GM12878 (cell line): ENCODE measurements at regions not wholly inside any gene's neighbourhood (a gene's known extent, or its start where the extent isn't known, plus 50 kb on each side); places are given as distances from the start of the nearest gene placed in this dataset.

ENCODE experiments used
- ATAC-seq: fragments of 200-7000 bp; cut with Tn5 transposase; 3 replicates; pipeline ENCODE4 v1.9.1; 2020; ENCODE audit warnings: mild to moderate bottlenecking, moderate library complexity
- BruUV-seq: library from RNA; stranded (reverse); fragments of 400-500 nt; replicated peaks from 2 replicates; lab custom pipeline; 2021; lab: Mats Ljungman, UMichigan
- CTCF ChIA-PET: fragments of 300-600 bp; sonication (Branson Sonifier 250); formaldehyde crosslinking; extraction: SDS; loops from one replicate; lab custom pipeline; 2021; ENCODE audit warnings: inconsistent platforms; lab: Yijun Ruan, JAX
- POLR2A ChIA-PET: fragments of 350-600 bp; formaldehyde crosslinking; extraction: SDS; loops from one replicate; lab custom pipeline; 2021; ENCODE audit warnings: inconsistent platforms; lab: Charles Lee
- RAD21 ChIA-PET: fragments of 300-600 bp; sonication (Branson Sonifier 250); formaldehyde crosslinking; loops from one replicate; lab custom pipeline; 2023; ENCODE audit warnings: antibody characterized with exemption; ENCODE audit not compliant: unreplicated experiment; lab: Charles Lee
- SMC1A ChIA-PET: fragments of 300-600 bp; sonication (Branson Sonifier 250); formaldehyde crosslinking; loops from one replicate; lab custom pipeline; 2023; ENCODE audit not compliant: unreplicated experiment, uncharacterized antibody; lab: Charles Lee
- DNase-seq: peaks from one replicate; pipeline ENCODE4 v3.0.0-alpha.2; 2011; ENCODE audit warnings: low read depth, low spot score
- FAIRE-seq: peaks from 3 replicates; lab custom pipeline; 2011; peaks lifted over from hg19 to GRCh38; lab: Jason Lieb, UNC
- H2AFZ ChIP-seq: 2 replicates; pipeline ENCODE4 v1.6.0; 2011; ENCODE audit warnings: low read depth, low read length, control low read depth; ENCODE audit not compliant: control insufficient read depth
- H3K27ac ChIP-seq: 2 replicates; pipeline ENCODE4 v1.5.1; 2011; ENCODE audit warnings: control low read depth; ENCODE audit not compliant: control insufficient read depth, insufficient read depth
- H3K27me3 ChIP-seq, 2 experiments: replicated peaks in 1 of 2; 2 replicates each; pipeline versions ENCODE4 v1.6.0 to v1.6.1; 2011; ENCODE audit warnings: low read length in 1 of 2; ENCODE audit not compliant: control insufficient read depth in 2 of 2, insufficient read depth in 2 of 2
- H3K36me3 ChIP-seq, 2 experiments: 2 replicates each; pipeline ENCODE4 v1.5.1; 2011; ENCODE audit warnings: low read length in 1 of 2; ENCODE audit not compliant: control insufficient read depth in 2 of 2, insufficient read depth in 2 of 2
- H3K4me1 ChIP-seq: 2 replicates; pipeline ENCODE4 v1.6.1; 2011; ENCODE audit warnings: mild to moderate bottlenecking, low read length, moderate library complexity, mixed read lengths; ENCODE audit not compliant: control insufficient read depth, insufficient read depth
- H3K4me2 ChIP-seq: 2 replicates; pipeline ENCODE4 v1.6.0; 2011; ENCODE audit warnings: control low read depth; ENCODE audit not compliant: control insufficient read depth, insufficient read depth
- H3K4me3 ChIP-seq: fragments of 200-600 bp; sonication (generic); 2 replicates; pipeline ENCODE4 v1.5.1; 2016
- H3K79me2 ChIP-seq: 2 replicates; pipeline ENCODE4 v1.6.0; 2011; ENCODE audit warnings: low read length; ENCODE audit not compliant: control insufficient read depth, insufficient read depth
- H3K9ac ChIP-seq: 2 replicates; pipeline ENCODE4 v1.8.0; 2011; ENCODE audit warnings: low read length, control low read depth, mixed read lengths; ENCODE audit not compliant: control insufficient read depth, insufficient read depth
- H3K9me3 ChIP-seq: replicated peaks from 3 replicates; pipeline ENCODE4 v1.5.1; 2011; ENCODE audit warnings: mild to moderate bottlenecking, low read length; ENCODE audit not compliant: control insufficient read depth, insufficient read depth
- H4K20me1 ChIP-seq: 2 replicates; pipeline ENCODE4 v1.6.0; 2011; ENCODE audit not compliant: control insufficient read depth, insufficient read depth
- CBX5 ChIP-seq: sonication (generic); IDR thresholded peaks from 2 replicates; pipeline ENCODE4 v1.6.1; 2016; ENCODE audit warnings: low read depth, moderate library complexity, mild to moderate bottlenecking, inconsistent platforms
- FOXM1 ChIP-seq: IDR thresholded peaks from 2 replicates; pipeline ENCODE4 v1.6.1; 2012; ENCODE audit warnings: low read depth, mild to moderate bottlenecking, inconsistent platforms, low read length, moderate library complexity
- MXI1 ChIP-seq: fragments of 150-350 bp; IDR thresholded peaks from 2 replicates; pipeline ENCODE4 v1.6.1; 2011; ENCODE audit warnings: low read depth, mild to moderate bottlenecking, inconsistent platforms, low read length, improper control_type of control experiment
- NFYB ChIP-seq: IDR thresholded peaks from 2 replicates; pipeline ENCODE4 v1.6.1; 2011; ENCODE audit warnings: low read depth, mild to moderate bottlenecking, low read length, improper control_type of control experiment, moderate library complexity; ENCODE audit not compliant: insufficient read depth
- NR2C1 ChIP-seq: fragments of 450-650 bp; IDR thresholded peaks from 2 replicates; pipeline ENCODE4 v1.6.1; 2017; ENCODE audit warnings: antibody characterized with exemption, mild to moderate bottlenecking, moderate library complexity
- NRF1 ChIP-seq: conservative IDR thresholded peaks from 2 replicates; pipeline ENCODE4 v1.6.1; 2011; ENCODE audit warnings: mild to moderate bottlenecking, low read depth, low read length, improper control_type of control experiment
- POLR2A ChIP-seq: IDR thresholded peaks from 2 replicates; pipeline ENCODE4 v1.6.1; 2011; ENCODE audit warnings: low read depth, mild to moderate bottlenecking, low read length
- RCOR1 ChIP-seq: conservative IDR thresholded peaks from 2 replicates; pipeline ENCODE4 v1.6.1; 2012; ENCODE audit warnings: low read depth, low read length, improper control_type of control experiment
- RFX5 ChIP-seq: IDR thresholded peaks from 2 replicates; pipeline ENCODE4 v1.6.1; 2011; ENCODE audit warnings: low read depth, low read length, improper control_type of control experiment
- SMAD5 ChIP-seq: IDR thresholded peaks from 2 replicates; pipeline ENCODE4 v1.6.1; 2016; ENCODE audit warnings: antibody characterized with exemption, low read depth
- SP1 ChIP-seq: IDR thresholded peaks from one replicate; pipeline ENCODE4 v1.6.1; 2011; ENCODE audit warnings: low read depth, low read length
- STAT3 ChIP-seq: IDR thresholded peaks from 2 replicates; pipeline ENCODE4 v1.6.1; 2011; ENCODE audit warnings: low read depth, low read length, improper control_type of control experiment
- TBL1XR1 ChIP-seq: IDR thresholded peaks from 2 replicates; pipeline ENCODE4 v1.6.1; 2012; ENCODE audit warnings: low read depth, low read length, improper control_type of control experiment
- WGBS: methylation state at CpG from one replicate; pipeline ENCODE4 v1.1.6; 2016; ENCODE audit warnings: low lambda C conversion rate; ENCODE audit not compliant: insufficient replicate concordance, insufficient coverage; ENCODE audit errors: missing lambda C conversion rate; 5-methylcytosine and 5-hydroxymethylcytosine counted together
- in situ Hi-C: fragments of 300-500 bp; cut with MboI; formaldehyde crosslinking; loops from 9 replicates; pipeline ENCODE4 v1.14.3; 2018; ENCODE audit warnings: mixed read lengths
- intact Hi-C: fragments of 100-400 bp; cut with micrococcal nuclease; formaldehyde crosslinking; loops from one replicate; pipeline ENCODE4 v1.14.2; 2022; ENCODE audit not compliant: unreplicated experiment
- TF ChIP-seq, protein P1 (sequence below): fragments of 450-650 bp; formaldehyde crosslinking; IDR thresholded peaks from 2 replicates; pipeline ENCODE4 v1.4.0; 2022; ENCODE audit warnings: mild to moderate bottlenecking, moderate library complexity

DNA sequence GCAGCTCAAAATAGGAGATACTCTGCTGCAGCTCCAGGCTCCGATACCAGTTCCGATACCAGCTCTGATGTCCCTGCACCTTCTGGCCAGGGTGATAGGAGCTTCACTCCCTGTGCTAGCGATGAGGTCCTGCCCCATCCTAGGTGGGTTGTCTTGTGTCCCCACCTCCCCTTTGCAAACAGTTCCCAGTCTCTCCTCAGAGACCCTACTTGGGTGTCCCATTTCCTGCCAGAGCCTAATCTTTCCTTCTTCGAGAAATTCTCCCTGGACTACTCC lies 62.7 kb upstream of the NANOS1 start:
- no peaks in the 10 kb centered on the region for H4K20me1 ChIP-seq
- no peaks in the 10 kb centered on the region for H3K79me2 ChIP-seq
- H3K9me3 ChIP-seq, result no peaks in the 10 kb centered on the region; the same call in 2 of the 3 replicates
- H3K4me2 ChIP-seq, result no peak overlapping the region
- ChIA-PET POLR2A (no interaction called here), RAD21 (no interaction called here), SMC1A (no interaction called here), CTCF (no interaction called here)
- no peak overlapping the region for H3K9ac ChIP-seq
- no peak overlapping the region for H2AFZ ChIP-seq
- peaks cover 0 to 2% of the 10 kb centered on the region in 2 experiments; a peak in 2 of 4 replicates for H3K27me3 ChIP-seq
- intact Hi-C loops, result no loop called here
- 52% methylated on average over 4 of the region's 4 CpGs for WGBS
- H3K36me3 ChIP-seq, result no peaks in the 10 kb centered on the region
- FAIRE-seq (no peak), DNase-seq (no peak), ATAC-seq (no peak)
- H3K27ac ChIP-seq, result no peak overlapping the region
- no peak for TF ChIP-seq NFYB
- no peak for TF ChIP-seq STAT3
- TF ChIP-seq POLR2A, result no peak
- TF ChIP-seq RCOR1, result no peak
- no peak for TF ChIP-seq TBL1XR1
- TF ChIP-seq RFX5, result no peak
- TF ChIP-seq MXI1, result no peak
- TF ChIP-seq NRF1, result no peak
- TF ChIP-seq FOXM1, result no peak
- no peak for TF ChIP-seq NR2C1
- TF ChIP-seq CBX5, result no peak
- no peak for TF ChIP-seq SMAD5
- TF ChIP-seq, protein P1, sequence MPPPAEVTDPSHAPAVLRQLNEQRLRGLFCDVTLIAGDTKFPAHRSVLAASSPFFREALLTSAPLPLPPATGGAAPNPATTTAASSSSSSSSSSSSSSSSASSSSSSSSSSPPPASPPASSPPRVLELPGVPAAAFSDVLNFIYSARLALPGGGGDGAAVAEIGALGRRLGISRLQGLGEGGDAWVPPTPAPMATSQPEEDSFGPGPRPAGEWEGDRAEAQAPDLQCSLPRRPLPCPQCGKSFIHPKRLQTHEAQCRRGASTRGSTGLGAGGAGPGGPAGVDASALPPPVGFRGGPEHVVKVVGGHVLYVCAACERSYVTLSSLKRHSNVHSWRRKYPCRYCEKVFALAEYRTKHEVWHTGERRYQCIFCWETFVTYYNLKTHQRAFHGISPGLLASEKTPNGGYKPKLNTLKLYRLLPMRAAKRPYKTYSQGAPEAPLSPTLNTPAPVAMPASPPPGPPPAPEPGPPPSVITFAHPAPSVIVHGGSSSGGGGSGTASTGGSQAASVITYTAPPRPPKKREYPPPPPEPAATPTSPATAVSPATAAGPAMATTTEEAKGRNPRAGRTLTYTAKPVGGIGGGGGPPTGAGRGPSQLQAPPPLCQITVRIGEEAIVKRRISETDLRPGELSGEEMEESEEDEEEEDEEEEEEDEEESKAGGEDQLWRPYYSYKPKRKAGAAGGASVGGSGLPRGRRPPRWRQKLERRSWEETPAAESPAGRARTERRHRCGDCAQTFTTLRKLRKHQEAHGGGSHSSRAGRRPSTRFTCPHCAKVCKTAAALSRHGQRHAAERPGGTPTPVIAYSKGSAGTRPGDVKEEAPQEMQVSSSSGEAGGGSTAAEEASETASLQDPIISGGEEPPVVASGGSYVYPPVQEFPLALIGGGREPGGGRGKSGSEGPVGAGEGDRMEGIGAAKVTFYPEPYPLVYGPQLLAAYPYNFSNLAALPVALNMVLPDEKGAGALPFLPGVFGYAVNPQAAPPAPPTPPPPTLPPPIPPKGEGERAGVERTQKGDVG (CRISPR knock-in tag), result no peak
- TF ChIP-seq SP1, result no peak
- in situ Hi-C loops, result no loop called here
- no peak overlapping the region for H3K4me3 ChIP-seq
- no TSS peak for BruUV-seq
- no peaks in the 10 kb centered on the region for H3K4me1 ChIP-seq
